ENCODE measurements at regions not wholly inside any gene's neighbourhood (a gene's known extent, or its start where the extent isn't known, plus 50 kb on each side); places are given as distances from the start of the nearest gene placed in this dataset.

- TF ChIP-seq CTCF (IDR thresholded peaks at IDR 0.05; ENCODE audit: poor library complexity, severe bottlenecking) (no peak), RAD21 (conservative IDR thresholded peaks at IDR 0.05) (no peak), POLR2AphosphoS5 (IDR thresholded peaks at IDR 0.05) (no peak), SMC3 (conservative IDR thresholded peaks at IDR 0.05; ENCODE audit: poor library complexity) (no peak), TAF1 (IDR thresholded peaks at IDR 0.05; ENCODE audit: low read depth) (no peak), EZH2 (IDR thresholded peaks at IDR 0.05; ENCODE audit: borderline replicate concordance, insufficient read depth, low read length, poor library complexity, severe bottlenecking) (no peak)
These were observed 264.1 kb upstream of the FOXG1 start for GRCh38 chr14:28502517-28502916.
